Stimulated activated CD4-positive, alpha-beta T cell treated with anti-CD3 and anti-CD28 coated beads, Interleukin-12 subunit alpha, Interleukin-12 subunit beta, amount 100 ng/mL, for 4 hours (primary cell): ENCODE measurements at regions not wholly inside any gene's neighbourhood (a gene's known extent, or its start where the extent isn't known, plus 50 kb on each side); places are given as distances from the start of the nearest gene placed in this dataset.

Experiments used
- DNase-seq: peaks from one replicate; pipeline ENCODE4 v3.0.0-alpha.2; 2020

DNA sequence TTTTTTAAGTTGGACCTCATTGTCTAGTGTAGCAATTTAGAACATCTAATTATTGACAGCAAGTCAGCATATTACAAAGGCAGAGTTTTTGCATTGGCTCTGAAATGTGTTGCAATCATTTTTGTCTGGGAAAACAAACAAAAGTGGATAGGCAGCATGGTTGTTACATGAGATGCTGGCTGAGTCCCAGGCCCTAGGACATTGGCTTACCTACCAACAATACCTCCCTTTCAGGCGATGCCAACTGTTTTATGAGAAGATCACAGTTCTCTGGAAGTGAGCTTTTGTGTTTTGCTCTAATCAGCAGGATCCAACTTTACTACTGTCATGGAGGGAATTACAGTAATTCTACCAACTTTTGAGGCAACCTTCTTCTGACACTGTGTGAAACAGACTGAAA lies 71.5 kb upstream of the CXADR start:
- no peak for DNase-seq

- DNase-seq, result no peak
Measured at GRCh38 chr21:17442165-17442564, 70.7 kb upstream of the CXADR start.

- no peak for DNase-seq
Measured at GRCh38 chr21:17444828-17445227, 68.0 kb upstream of the CXADR start.

DNA sequence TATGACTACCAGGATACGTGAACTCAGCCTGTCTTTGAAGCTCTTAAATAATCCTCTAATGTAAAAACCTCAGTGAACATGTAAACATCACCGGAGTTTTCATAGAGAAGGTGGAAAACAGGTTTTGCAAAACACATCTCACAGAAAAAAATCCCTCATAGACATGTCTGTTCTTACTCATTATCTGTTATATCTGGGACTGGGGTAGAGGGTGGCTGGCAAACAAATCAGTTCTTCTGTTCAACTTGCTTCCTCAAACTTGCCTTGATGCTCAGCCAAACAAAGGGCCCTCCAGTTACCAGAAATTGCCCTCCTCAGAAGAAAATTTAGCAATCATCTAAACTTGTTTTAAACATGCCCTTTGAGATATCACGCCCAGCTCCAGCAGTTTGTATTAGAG lies 66.1 kb upstream of the CXADR start:
- no peak for DNase-seq

DNA sequence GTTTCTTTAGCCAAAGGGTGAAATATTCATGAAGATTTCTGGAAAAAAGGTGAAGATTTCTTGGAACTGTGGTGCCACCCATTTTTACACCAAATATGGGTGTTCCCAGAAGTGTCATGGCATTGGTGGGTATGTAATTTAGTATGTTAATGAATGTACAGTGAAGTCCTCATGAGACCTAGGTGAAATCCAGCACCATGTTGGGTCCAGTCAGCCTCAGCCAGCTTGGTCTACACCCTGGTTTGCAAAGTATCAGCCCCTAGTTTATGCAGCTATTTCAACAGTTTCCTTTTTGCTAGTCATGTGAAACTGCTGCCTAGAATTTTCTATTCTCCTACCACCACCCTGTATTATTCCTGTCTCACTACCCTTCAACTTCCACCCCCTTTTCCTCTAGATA lies 63.1 kb upstream of the CXADR start:
- DNase-seq, result no peak

GRCh38 chr21:17451364-17451891 lies 61.4 kb upstream of the CXADR start:
- no peak for DNase-seq

DNA sequence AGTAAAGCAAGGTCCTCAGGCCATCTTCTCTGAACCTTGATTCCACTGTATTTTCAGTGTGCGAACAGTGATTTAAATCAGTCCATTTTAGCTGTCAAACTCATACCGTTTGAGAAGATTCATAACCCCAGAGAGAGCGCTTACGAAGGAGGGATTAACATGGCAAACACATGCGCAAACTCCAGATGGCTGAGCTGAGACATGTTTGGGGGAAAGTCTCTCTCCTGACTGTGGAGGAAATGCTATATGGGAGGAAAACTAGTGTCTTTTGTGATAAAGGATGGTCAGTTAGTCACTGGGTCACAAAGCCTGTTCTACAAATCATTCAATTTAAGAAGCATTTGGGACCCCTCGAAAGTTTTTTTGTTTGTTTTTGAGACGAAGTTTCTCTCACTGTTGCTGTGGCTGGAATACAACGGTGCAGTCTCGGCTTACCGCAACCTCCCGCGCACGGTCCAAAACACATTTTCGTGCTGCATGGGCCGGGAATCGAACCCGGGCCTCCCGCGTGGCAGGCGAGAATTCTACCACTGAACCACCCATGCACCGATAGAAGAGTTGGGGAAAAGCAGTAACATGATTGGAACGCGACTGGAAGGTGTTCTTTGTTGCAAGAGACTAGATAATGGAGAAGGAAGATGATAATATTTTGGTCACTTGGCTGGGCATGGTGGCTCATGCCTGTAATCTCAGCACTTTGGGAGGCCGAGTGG lies 58.4 kb upstream of the CXADR start:
- peak; percentile 13 for DNase-seq

GRCh38 chr21:17455028-17455353 lies 57.9 kb upstream of the CXADR start:
- no peak for DNase-seq

DNA sequence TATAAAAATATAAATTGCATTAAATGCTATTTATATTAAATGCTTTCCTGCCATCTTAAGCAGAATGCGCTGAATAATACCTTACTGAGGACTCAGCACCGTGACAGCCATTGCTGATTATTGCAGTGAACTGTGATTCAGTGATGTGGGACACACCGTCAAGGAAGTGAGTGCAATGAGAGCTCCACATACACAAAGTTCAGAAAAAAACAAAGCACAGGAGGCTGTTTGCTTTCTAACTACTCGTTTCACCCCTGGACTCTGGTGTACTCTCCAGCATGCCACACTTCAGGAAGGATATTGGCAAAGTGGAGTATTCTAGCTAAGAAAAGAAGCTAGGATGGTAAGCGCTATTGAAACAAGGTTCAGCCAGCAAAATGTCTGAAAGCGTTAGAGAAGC lies 57.4 kb upstream of the CXADR start:
- DNase-seq, result no peak

GRCh38 chr21:17458279-17458678 lies 54.6 kb upstream of the CXADR start:
- no peak for DNase-seq

GRCh38 chr21:17460094-17460493 lies 52.7 kb upstream of the CXADR start:
- DNase-seq, result no peak

- no peak for DNase-seq
Measured at GRCh38 chr21:17461014-17461413, 51.8 kb upstream of the CXADR start.

DNA sequence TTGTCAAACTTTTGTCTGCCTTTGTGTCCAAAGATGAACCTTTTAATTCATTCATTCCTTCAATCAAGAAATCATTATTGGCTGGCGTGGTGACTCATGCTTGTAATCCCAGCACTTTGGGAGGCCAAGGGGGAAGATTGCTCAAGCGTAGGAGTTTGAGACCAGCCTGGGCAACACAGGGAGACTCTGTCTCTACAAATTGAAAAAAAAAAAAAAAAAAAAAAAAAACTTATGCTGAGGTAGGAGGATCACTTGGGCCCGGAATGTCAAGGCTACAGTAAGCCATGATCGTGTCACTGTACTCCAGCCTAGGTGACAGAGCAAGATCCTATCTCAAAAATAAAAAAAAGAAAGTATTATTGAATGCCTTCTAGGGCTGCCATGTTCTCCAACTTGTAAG lies 51.3 kb upstream of the CXADR start:
- no peak for DNase-seq

- DNase-seq, result no peak
Measured at GRCh38 chr21:17462276-17462981, 50.4 kb upstream of the CXADR start.
